ENCODE measurements at regions not wholly inside any gene's neighbourhood (a gene's known extent, or its start where the extent isn't known, plus 50 kb on each side); places are given as distances from the start of the nearest gene placed in this dataset.
A peak's percentile ranks its signal among the peaks of the same experiment; 100 is the strongest.

DNA sequence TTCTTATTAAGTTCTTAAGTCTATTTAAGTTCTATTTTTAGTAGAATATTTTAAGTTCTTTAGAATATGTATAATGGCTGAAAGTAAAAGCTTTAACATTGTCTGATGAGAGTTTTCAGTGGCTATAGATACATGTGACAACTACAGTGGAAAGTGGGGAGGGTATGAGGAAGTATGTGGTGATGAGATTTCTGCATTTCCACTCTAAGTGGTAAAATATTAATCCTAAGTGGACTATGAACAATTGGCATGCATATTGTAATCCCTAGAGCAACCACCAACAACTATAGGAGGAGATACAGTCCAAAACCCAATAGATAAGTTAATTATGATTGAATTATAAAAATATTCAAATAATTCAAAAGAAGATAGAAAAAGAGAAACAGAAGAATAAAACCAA is 183.6 kb downstream of the GADD45G start:
- H3K36me3 ChIP-seq (ENCODE audit: control insufficient read depth in 1 of 2, insufficient read depth in 2 of 2, low read length in 1 of 2): no peaks in the 10 kb centered on the region
- no peak overlapping the region for H3K27ac ChIP-seq (ENCODE audit: low read depth in 1 of 2, low read length in 2 of 2)
- no peak for ATAC-seq (ENCODE audit: low FRiP score)
- intact Hi-C loops (cut with DNase I): no loop called here
- no peak overlapping the region for H3K4me3 ChIP-seq (ENCODE audit: low read length in 2 of 2)
- no peaks in the 10 kb centered on the region for H3K4me1 ChIP-seq (ENCODE audit: control insufficient read depth in 1 of 2, insufficient read depth in 2 of 2, low read length in 2 of 2)
- H3K9me3 ChIP-seq (ENCODE audit: control insufficient read depth, low read length): no peaks in the 10 kb centered on the region
- no peaks in the 10 kb centered on the region for H3K27me3 ChIP-seq (ENCODE audit: control insufficient read depth in 1 of 2, insufficient read depth in 2 of 2, low read length in 1 of 2)
- DNase-seq: no peak

DNA sequence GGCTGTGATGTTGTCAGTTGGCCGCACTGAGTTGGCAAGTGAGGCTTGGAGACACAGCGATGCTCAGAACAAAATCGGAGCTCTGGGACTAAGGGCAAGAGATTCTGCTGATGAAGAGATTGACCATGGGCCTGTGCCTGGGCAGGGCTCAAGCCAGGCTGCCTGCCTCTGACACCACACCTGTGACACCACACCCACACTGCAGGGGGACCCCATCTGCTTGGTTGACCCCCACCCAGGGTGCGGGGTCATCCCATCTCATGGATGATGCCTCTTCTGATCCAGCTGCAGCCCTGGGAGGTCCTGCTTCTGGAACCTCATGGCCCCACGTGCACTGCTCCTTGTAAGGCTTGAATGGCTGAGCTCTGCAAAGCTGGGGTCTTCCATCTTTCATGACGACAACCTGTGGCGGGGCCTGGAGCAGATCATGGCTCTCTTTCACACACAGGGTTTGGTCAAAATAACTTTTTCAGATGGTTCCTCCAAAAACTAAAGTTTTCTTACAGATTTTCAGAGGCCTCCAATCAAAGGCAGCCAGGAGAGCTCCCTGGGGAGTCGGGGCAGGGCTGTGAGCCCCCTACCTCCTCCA is 185.2 kb downstream of the GADD45G start:
- Histone ChIP-seq H3K27ac (ENCODE audit: low read depth in 1 of 2, low read length in 2 of 2) (no peak overlapping the region), H3K27me3 (ENCODE audit: control insufficient read depth in 1 of 2, insufficient read depth in 2 of 2, low read length in 1 of 2) (no peaks in the 10 kb centered on the region), H3K9me3 (ENCODE audit: control insufficient read depth, low read length) (no peaks in the 10 kb centered on the region), H3K36me3 (ENCODE audit: control insufficient read depth in 1 of 2, insufficient read depth in 2 of 2, low read length in 1 of 2) (no peaks in the 10 kb centered on the region), H3K4me1 (ENCODE audit: control insufficient read depth in 1 of 2, insufficient read depth in 2 of 2, low read length in 2 of 2) (no peaks in the 10 kb centered on the region), H3K4me3 (ENCODE audit: low read length in 2 of 2) (no peak overlapping the region)
- WGBS, 2 donors: 94 to 97% methylated on average over 8 of the region's 8 CpGs
- ATAC-seq (ENCODE audit: low FRiP score): no peak
- no peak for DNase-seq
- intact Hi-C loops (cut with DNase I): no loop called here

DNA sequence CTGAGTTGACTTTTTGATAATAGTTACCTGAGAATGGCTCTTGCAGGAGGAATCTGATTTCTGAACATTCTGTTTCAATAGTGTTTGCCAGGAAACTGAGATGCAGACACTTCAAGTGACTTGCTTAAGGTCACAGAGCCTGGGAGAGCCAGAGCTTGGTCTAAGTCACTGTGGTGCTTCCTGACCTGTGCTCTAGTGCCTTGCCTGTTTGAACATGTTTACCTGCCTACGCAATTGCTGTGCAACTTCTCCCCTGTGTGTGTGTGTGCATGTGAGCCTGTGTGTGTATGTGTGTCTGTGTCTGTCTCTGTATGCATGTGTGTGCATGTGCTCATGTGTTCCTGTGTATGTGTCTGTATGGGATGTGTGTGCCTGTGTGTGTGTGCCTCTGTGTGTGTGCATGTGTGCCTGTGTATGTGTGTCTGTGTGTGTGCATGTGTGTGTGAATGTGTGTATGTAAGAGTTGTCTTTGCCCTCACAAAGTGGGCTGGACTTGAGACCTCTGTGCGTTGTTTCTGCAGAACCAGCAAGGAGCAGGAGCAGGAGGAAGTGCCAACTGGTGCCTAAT is 185.8 kb downstream of the GADD45G start:
- H3K4me3 ChIP-seq (ENCODE audit: low read length in 2 of 2): no peak overlapping the region
- DNase-seq (no peak), ATAC-seq (ENCODE audit: low FRiP score) (no peak)
- intact Hi-C loops (cut with DNase I): no loop called here
- no peaks in the 10 kb centered on the region for H3K4me1 ChIP-seq (ENCODE audit: control insufficient read depth in 1 of 2, insufficient read depth in 2 of 2, low read length in 2 of 2)
- no peaks in the 10 kb centered on the region for H3K36me3 ChIP-seq (ENCODE audit: control insufficient read depth in 1 of 2, insufficient read depth in 2 of 2, low read length in 1 of 2)
- no peaks in the 10 kb centered on the region for H3K9me3 ChIP-seq (ENCODE audit: control insufficient read depth, low read length)
- 91 to 97% methylated on average over 2 of the region's 2 CpGs for WGBS, 2 donors
- H3K27me3 ChIP-seq (ENCODE audit: control insufficient read depth in 1 of 2, insufficient read depth in 2 of 2, low read length in 1 of 2): no peaks in the 10 kb centered on the region
- H3K27ac ChIP-seq (ENCODE audit: low read depth in 1 of 2, low read length in 2 of 2): no peak overlapping the region

DNA sequence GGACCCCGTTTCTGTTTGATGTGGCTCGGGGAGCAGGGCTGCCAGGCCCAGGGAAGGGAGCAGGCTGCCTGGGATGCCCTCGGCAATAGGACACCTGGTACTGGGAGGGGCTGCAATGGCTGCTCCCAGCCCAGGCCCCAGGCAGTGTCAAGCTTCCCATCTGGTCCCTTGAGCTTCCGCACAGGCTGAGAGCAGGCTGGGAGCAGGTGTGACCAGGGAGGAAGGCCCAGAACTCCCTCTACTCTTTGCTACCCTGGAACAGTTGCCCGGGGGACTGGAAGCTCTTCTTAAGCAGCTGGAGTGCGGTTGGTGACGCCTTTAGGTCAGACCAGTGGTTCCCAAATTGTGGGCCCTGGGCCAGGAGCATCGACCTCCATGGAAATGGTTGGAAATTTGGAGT is 186.9 kb downstream of the GADD45G start:
- no peaks in the 10 kb centered on the region for H3K4me1 ChIP-seq (ENCODE audit: control insufficient read depth in 1 of 2, insufficient read depth in 2 of 2, low read length in 2 of 2)
- H3K27ac ChIP-seq (ENCODE audit: low read depth in 1 of 2, low read length in 2 of 2): no peak overlapping the region
- DNase-seq: no peak
- no peaks in the 10 kb centered on the region for H3K36me3 ChIP-seq (ENCODE audit: control insufficient read depth in 1 of 2, insufficient read depth in 2 of 2, low read length in 1 of 2)
- WGBS, 2 donors: 84 to 94% methylated on average over 8 of the region's 8 CpGs
- H3K27me3 ChIP-seq (ENCODE audit: control insufficient read depth in 1 of 2, insufficient read depth in 2 of 2, low read length in 1 of 2): no peaks in the 10 kb centered on the region
- intact Hi-C loops (cut with DNase I): no loop called here
- H3K4me3 ChIP-seq (ENCODE audit: low read length in 2 of 2): no peak overlapping the region
- peak; percentile 37 for ATAC-seq (ENCODE audit: low FRiP score)
- H3K9me3 ChIP-seq (ENCODE audit: control insufficient read depth, low read length): no peaks in the 10 kb centered on the region

DNA sequence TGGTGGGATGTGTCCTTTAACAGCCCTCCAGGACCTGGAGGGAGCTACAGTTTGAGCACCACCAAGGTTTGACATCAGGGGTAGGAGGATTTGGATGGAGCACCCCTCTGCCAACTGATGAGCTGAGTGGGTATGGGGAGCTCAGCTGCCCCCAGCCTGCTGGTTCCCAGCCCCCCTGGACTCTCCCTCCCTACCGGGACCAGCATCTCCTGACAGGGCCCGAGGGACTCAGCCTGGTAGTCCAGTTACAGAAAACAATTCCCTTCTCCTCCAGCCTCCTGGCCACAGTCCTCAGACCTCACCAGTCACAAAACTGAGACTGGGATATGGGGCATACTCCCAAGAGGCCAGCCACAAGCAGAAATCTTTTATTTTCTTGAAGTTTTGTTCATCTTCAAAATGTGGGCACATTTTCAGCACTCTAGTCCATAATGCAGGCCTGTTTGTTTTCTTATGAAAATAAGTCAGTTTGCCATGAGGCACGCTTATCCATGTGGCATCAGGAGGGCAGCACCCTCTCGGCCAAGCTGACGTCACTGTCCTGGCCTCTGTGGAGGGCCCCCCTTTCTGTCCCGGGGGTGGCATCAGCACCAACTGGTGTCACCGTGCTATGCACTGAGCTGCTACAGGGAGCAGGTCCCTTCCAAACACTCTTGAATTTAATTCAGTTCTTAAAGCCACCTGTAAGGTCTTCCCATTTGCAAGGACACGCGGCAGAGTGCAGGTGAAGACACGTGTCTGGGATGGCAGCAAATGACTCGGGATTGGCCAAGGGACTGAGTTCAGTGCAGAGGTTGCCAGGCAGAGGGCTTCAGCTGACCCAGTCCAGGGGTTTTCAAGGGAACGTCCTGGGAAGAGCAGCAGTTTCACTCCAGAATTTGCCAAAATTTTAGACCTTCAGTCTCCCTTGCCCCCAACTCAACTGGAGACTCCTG is 187.6 kb downstream of the GADD45G start:
- H3K27ac ChIP-seq (ENCODE audit: low read depth in 1 of 2, low read length in 2 of 2): no peak overlapping the region
- DNase-seq: no peak
- no peaks in the 10 kb centered on the region for H3K4me1 ChIP-seq (ENCODE audit: control insufficient read depth in 1 of 2, insufficient read depth in 2 of 2, low read length in 2 of 2)
- WGBS, 2 donors: 78 to 88% methylated on average over 12 of the region's 12 CpGs
- no peaks in the 10 kb centered on the region for H3K36me3 ChIP-seq (ENCODE audit: control insufficient read depth in 1 of 2, insufficient read depth in 2 of 2, low read length in 1 of 2)
- H3K9me3 ChIP-seq (ENCODE audit: control insufficient read depth, low read length): no peaks in the 10 kb centered on the region
- no peak overlapping the region for H3K4me3 ChIP-seq (ENCODE audit: low read length in 2 of 2)
- intact Hi-C loops (cut with DNase I): no loop called here
- H3K27me3 ChIP-seq (ENCODE audit: control insufficient read depth in 1 of 2, insufficient read depth in 2 of 2, low read length in 1 of 2): no peaks in the 10 kb centered on the region
- ATAC-seq (ENCODE audit: low FRiP score): no peak

DNA sequence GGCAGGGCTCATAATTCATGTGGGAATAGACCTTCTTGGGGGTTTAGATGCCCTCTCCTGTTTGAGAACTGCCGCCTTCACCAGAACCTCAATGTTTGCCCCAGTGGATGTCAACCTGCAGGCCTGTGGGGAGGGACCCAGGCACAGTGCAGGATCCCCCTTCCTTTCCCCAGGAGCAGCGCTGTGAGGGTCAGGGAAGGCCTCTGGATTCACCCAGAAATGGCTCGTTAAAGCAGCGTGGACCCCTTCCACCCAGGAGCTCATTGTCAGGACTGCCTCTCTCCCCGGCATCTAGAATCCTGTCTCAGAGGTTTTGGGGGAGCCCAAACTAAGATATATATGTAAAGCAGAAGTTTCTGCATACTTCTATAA is 188.3 kb downstream of the GADD45G start:
- no peak overlapping the region for H3K4me3 ChIP-seq (ENCODE audit: low read length in 2 of 2)
- intact Hi-C loops (cut with DNase I): no loop called here
- no peak overlapping the region for H3K27ac ChIP-seq (ENCODE audit: low read depth in 1 of 2, low read length in 2 of 2)
- ATAC-seq (ENCODE audit: low FRiP score): no peak
- no peak for DNase-seq
- H3K27me3 ChIP-seq (ENCODE audit: control insufficient read depth in 1 of 2, insufficient read depth in 2 of 2, low read length in 1 of 2): no peaks in the 10 kb centered on the region
- no peaks in the 10 kb centered on the region for H3K36me3 ChIP-seq (ENCODE audit: control insufficient read depth in 1 of 2, insufficient read depth in 2 of 2, low read length in 1 of 2)
- H3K4me1 ChIP-seq (ENCODE audit: control insufficient read depth in 1 of 2, insufficient read depth in 2 of 2, low read length in 2 of 2): no peaks in the 10 kb centered on the region
- no peaks in the 10 kb centered on the region for H3K9me3 ChIP-seq (ENCODE audit: control insufficient read depth, low read length)
- WGBS, 2 donors: 78 to 100% methylated on average over 5 of the region's 5 CpGs

DNA sequence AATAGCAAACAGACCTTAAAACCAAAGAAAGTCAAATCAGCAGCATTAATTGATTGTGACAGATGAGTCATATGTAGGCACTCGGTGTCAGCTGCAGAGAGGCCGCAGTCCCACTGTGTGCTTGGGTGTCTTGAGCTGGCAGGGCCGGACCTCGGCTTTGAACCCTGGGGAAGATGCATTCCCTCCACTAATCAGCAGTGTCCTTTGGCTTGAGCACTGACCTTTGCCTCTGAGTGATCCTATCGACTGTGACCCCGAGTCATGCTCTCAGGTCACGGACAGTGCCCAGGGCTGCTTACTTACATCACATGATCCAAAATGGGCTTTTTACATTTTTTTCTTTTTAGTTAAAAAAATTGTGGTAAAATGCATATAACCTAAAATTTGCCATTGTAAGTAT is 188.7 kb downstream of the GADD45G start:
- 94 to 95% methylated on average over 7 of the region's 7 CpGs for WGBS, 2 donors
- no peak for DNase-seq
- H3K27me3 ChIP-seq (ENCODE audit: control insufficient read depth in 1 of 2, insufficient read depth in 2 of 2, low read length in 1 of 2): no peaks in the 10 kb centered on the region

DNA sequence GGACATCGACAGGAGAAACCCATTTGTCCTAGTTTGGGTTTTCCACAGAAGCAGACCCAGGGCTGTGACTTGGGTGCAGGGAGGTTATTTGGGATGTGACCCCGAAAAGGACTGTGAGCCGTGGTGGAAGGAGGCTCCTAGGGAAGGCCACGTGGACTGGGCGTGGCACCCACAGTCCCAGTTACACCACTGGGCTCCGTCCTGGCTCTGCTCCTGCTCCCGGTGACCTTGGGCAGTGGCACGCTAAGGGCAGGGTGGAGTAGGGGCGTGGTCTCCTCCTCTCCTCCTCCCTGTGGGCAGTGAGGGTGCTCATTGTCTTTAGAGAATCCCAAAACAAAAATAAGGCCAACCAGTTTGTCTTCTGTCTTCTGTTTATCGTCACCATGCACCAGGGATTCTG is 190.1 kb downstream of the GADD45G start:
- Histone ChIP-seq H3K9me3 (ENCODE audit: control insufficient read depth, low read length) (no peaks in the 10 kb centered on the region), H3K36me3 (ENCODE audit: control insufficient read depth in 1 of 2, insufficient read depth in 2 of 2, low read length in 1 of 2) (no peaks in the 10 kb centered on the region), H3K27me3 (ENCODE audit: control insufficient read depth in 1 of 2, insufficient read depth in 2 of 2, low read length in 1 of 2) (no peaks in the 10 kb centered on the region), H3K4me3 (ENCODE audit: low read length in 2 of 2) (no peak overlapping the region), H3K27ac (ENCODE audit: low read depth in 1 of 2, low read length in 2 of 2) (no peak overlapping the region), H3K4me1 (ENCODE audit: control insufficient read depth in 1 of 2, insufficient read depth in 2 of 2, low read length in 2 of 2) (no peaks in the 10 kb centered on the region)
- WGBS, 2 donors: 92 to 96% methylated on average over 10 of the region's 10 CpGs
- DNase-seq (no peak), ATAC-seq (ENCODE audit: low FRiP score) (no peak)
- intact Hi-C loops (cut with DNase I): no loop called here

More for the DNA sequence above, 188.7 kb downstream of the GADD45G start:
- H3K27ac ChIP-seq (ENCODE audit: low read depth in 1 of 2, low read length in 2 of 2): no peak overlapping the region
- H3K36me3 ChIP-seq (ENCODE audit: control insufficient read depth in 1 of 2, insufficient read depth in 2 of 2, low read length in 1 of 2): no peaks in the 10 kb centered on the region
- ATAC-seq (ENCODE audit: low FRiP score): no peak
- no peaks in the 10 kb centered on the region for H3K4me1 ChIP-seq (ENCODE audit: control insufficient read depth in 1 of 2, insufficient read depth in 2 of 2, low read length in 2 of 2)
- H3K4me3 ChIP-seq (ENCODE audit: low read length in 2 of 2): no peak overlapping the region
- intact Hi-C loops (cut with DNase I): no loop called here
- H3K9me3 ChIP-seq (ENCODE audit: control insufficient read depth, low read length): no peaks in the 10 kb centered on the region
